22Rv1 (cell line): ENCODE measurements at regions not wholly inside any gene's neighbourhood (a gene's known extent, or its start where the extent isn't known, plus 50 kb on each side); places are given as distances from the start of the nearest gene placed in this dataset.
"Not testable (repeated sequence)": the region's sequence is repeated elsewhere in the genome, so short reads cannot be mapped to it uniquely, and the experiment has no call there.

Experiments
- H3K27ac ChIP-seq: fragments of 450-650 bp; 2 replicates; pipeline ENCODE4 v1.5.1; 2017
- CTCF ChIP-seq: fragments of 450-650 bp; IDR thresholded peaks from 2 replicates; pipeline ENCODE4 v1.5.1; 2017; ENCODE audit warnings: mild to moderate bottlenecking
- ZFX ChIP-seq: fragments of 450-650 bp; IDR thresholded peaks from 2 replicates; pipeline ENCODE4 v1.6.1; 2017; ENCODE audit warnings: antibody characterized with exemption, borderline replicate concordance

- peak; percentile 29; the same call in 1 of the 2 replicates for TF ChIP-seq CTCF
- TF ChIP-seq ZFX = no peak
- H3K27ac ChIP-seq = no peak overlapping the region
Measured at GRCh38 chr1:65020774-65021173, 54.4 kb upstream of the JAK1 start.

- no peak for TF ChIP-seq CTCF
- no peak for TF ChIP-seq ZFX
- no peak overlapping the region for H3K27ac ChIP-seq
Measured at GRCh38 chr1:65021795-65022194, 55.4 kb upstream of the JAK1 start.

- H3K27ac ChIP-seq = no peak overlapping the region
- TF ChIP-seq ZFX (no peak), CTCF (no peak)
Measured at GRCh38 chr1:65022216-65022615, 55.9 kb upstream of the JAK1 start.

GRCh38 chr1:65025794-65026193 lies 59.4 kb upstream of the JAK1 start:
- H3K27ac ChIP-seq = no peak overlapping the region

GRCh38 chr1:65026235-65026634 lies 59.9 kb upstream of the JAK1 start:
- H3K27ac ChIP-seq = no peak overlapping the region
- TF ChIP-seq CTCF (no peak), ZFX (no peak)

More at GRCh38 chr1:65025794-65026193, 59.4 kb upstream of the JAK1 start:
- no peak for TF ChIP-seq ZFX
- TF ChIP-seq CTCF = no peak

GRCh38 chr1:65027666-65028358 lies 61.5 kb upstream of the JAK1 start:
- no peak for TF ChIP-seq CTCF
- TF ChIP-seq ZFX = no peak
- no peak overlapping the region for H3K27ac ChIP-seq

GRCh38 chr1:65029434-65029833 lies 63.1 kb upstream of the JAK1 start:
- H3K27ac ChIP-seq = not testable (repeated sequence)

- not testable (repeated sequence) for H3K27ac ChIP-seq
Measured at GRCh38 chr1:65034879-65035278, 68.5 kb upstream of the JAK1 start.
